ENCODE measurements at regions not wholly inside any gene's neighbourhood (a gene's known extent, or its start where the extent isn't known, plus 50 kb on each side); places are given as distances from the start of the nearest gene placed in this dataset.

DNA sequence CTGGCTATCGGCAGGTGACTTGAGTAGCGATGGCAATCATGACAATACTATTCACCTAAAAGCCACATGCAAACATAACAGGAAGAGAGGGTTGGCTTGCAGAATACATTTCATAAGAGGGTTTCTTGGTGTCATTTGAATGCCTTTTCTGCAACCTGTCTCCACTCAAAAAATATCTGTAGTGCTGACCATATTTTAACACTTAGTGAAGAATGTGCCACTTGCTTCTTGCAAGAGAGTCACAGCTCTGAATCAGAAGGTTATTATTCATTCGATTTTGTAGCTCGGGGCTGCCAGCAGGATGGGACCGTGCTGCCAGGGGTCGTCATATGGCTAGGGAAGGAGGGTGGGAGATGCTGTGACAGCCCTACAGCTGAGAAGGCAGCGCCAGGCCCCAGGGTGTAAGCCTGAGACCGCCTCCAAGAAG is 152.0 kb upstream of the PITRM1 start:
- TF ChIP-seq REST (IDR thresholded peaks at IDR 0.05; ENCODE audit: insufficient replicate concordance, low read depth) (no peak), GABPA (IDR thresholded peaks at IDR 0.05; ENCODE audit: low read depth) (no peak), POLR2AphosphoS5 (IDR thresholded peaks at IDR 0.05; ENCODE audit: low read depth) (no peak), SPI1 (IDR thresholded peaks at IDR 0.05; ENCODE audit: borderline replicate concordance, low read depth) (no peak)
- TF ChIP-seq, protein P1, sequence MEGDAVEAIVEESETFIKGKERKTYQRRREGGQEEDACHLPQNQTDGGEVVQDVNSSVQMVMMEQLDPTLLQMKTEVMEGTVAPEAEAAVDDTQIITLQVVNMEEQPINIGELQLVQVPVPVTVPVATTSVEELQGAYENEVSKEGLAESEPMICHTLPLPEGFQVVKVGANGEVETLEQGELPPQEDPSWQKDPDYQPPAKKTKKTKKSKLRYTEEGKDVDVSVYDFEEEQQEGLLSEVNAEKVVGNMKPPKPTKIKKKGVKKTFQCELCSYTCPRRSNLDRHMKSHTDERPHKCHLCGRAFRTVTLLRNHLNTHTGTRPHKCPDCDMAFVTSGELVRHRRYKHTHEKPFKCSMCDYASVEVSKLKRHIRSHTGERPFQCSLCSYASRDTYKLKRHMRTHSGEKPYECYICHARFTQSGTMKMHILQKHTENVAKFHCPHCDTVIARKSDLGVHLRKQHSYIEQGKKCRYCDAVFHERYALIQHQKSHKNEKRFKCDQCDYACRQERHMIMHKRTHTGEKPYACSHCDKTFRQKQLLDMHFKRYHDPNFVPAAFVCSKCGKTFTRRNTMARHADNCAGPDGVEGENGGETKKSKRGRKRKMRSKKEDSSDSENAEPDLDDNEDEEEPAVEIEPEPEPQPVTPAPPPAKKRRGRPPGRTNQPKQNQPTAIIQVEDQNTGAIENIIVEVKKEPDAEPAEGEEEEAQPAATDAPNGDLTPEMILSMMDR (IDR thresholded peaks at IDR 0.05; ENCODE audit: insufficient read depth, low read length): no peak
- Histone ChIP-seq H3K27ac (replicated peaks) (no peak overlapping the region), H3K27me3 (ENCODE audit: insufficient read depth, poor library complexity, severe bottlenecking) (no peaks in the 10 kb centered on the region), H3K4me3 (replicated peaks; ENCODE audit: insufficient read depth, low read length) (no peak overlapping the region)
- no peak for DNase-seq (ENCODE audit: low read depth in 1 of 2, low spot score in 1 of 2)

GRCh38 chr10:3323865-3324498 is 151.4 kb upstream of the PITRM1 start:
- DNase-seq (ENCODE audit: low read depth in 1 of 2, low spot score in 1 of 2): no peak
- Histone ChIP-seq H3K4me3 (replicated peaks; ENCODE audit: insufficient read depth, low read length) (no peak overlapping the region), H3K27me3 (ENCODE audit: insufficient read depth, poor library complexity, severe bottlenecking) (no peaks in the 10 kb centered on the region), H3K27ac (replicated peaks) (no peak overlapping the region)
- TF ChIP-seq SPI1 (IDR thresholded peaks at IDR 0.05; ENCODE audit: borderline replicate concordance, low read depth) (no peak), GABPA (IDR thresholded peaks at IDR 0.05; ENCODE audit: low read depth) (no peak), REST (IDR thresholded peaks at IDR 0.05; ENCODE audit: insufficient replicate concordance, low read depth) (no peak), POLR2AphosphoS5 (IDR thresholded peaks at IDR 0.05; ENCODE audit: low read depth) (no peak)
- TF ChIP-seq, protein P1 (IDR thresholded peaks at IDR 0.05; ENCODE audit: insufficient read depth, low read length): no peak

DNA sequence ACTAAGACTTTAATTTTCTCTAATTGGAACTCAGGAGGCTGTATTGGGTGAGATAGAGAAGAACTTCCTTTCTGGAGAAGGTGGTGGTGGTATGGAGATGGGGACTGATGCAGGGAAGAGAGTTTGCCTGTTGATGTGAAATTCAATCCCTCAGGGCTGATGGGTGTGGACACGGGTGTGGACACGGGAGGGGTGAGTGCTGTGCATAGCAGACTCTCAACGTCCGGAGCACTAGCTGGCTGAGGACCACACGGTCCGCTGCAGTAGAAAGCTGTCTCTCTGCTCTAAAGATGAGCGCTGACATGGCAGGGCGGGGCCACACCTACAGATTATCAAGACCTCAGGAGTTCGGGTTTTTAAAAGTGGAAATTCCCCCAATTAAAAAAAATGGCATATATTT is 148.5 kb upstream of the PITRM1 start:
- Histone ChIP-seq H3K4me3 (replicated peaks; ENCODE audit: insufficient read depth, low read length) (no peak overlapping the region), H3K27ac (replicated peaks) (no peak overlapping the region), H3K27me3 (ENCODE audit: insufficient read depth, poor library complexity, severe bottlenecking) (no peaks in the 10 kb centered on the region)
- no peak for DNase-seq (ENCODE audit: low read depth in 1 of 2, low spot score in 1 of 2)
- TF ChIP-seq POLR2AphosphoS5 (IDR thresholded peaks at IDR 0.05; ENCODE audit: low read depth): no peak
- TF ChIP-seq GABPA (IDR thresholded peaks at IDR 0.05; ENCODE audit: low read depth): no peak
- TF ChIP-seq, protein P1 (IDR thresholded peaks at IDR 0.05; ENCODE audit: insufficient read depth, low read length): no peak
- TF ChIP-seq SPI1 (IDR thresholded peaks at IDR 0.05; ENCODE audit: borderline replicate concordance, low read depth): no peak
- no peak for TF ChIP-seq REST (IDR thresholded peaks at IDR 0.05; ENCODE audit: insufficient replicate concordance, low read depth)
